ENCODE measurements at regions not wholly inside any gene's neighbourhood (a gene's known extent, or its start where the extent isn't known, plus 50 kb on each side); places are given as distances from the start of the nearest gene placed in this dataset.

GRCh38 chr1:221812905-221813597 is 71.2 kb upstream of the DUSP10 start:
- ATAC-seq (no peak), DNase-seq (ENCODE audit: low spot score) (no peak)
- Mint-ChIP-seq H3K9me3 (peaks cover 6% of the 10 kb centered on the region), H3K4me3 (no peak overlapping the region), H3K27ac (no peak overlapping the region), H3K4me1 (peaks cover 16% of the 10 kb centered on the region), H3K36me3 (no peaks in the 10 kb centered on the region), H3K27me3 (ENCODE audit: low read depth) (no peaks in the 10 kb centered on the region)
- ChIA-PET CTCF (no interaction called here), POLR2A (no interaction called here)
- TF ChIP-seq NR3C1 (CRISPR knock-in tag; conservative IDR thresholded peaks at IDR 0.05; ENCODE audit: low read depth) (no peak), RELA (CRISPR knock-in tag; IDR thresholded peaks at IDR 0.05; ENCODE audit: borderline replicate concordance) (no peak), ZNF263 (CRISPR knock-in tag; IDR thresholded peaks at IDR 0.05; ENCODE audit: low read depth) (no peak), ZNF138 (CRISPR knock-in tag; conservative IDR thresholded peaks at IDR 0.05) (no peak), ATF3 (CRISPR knock-in tag; conservative IDR thresholded peaks at IDR 0.05) (no peak), NFATC4 (CRISPR knock-in tag; IDR thresholded peaks at IDR 0.05) (no peak), MYBL2 (CRISPR knock-in tag; IDR thresholded peaks at IDR 0.05) (no peak), ZNF425 (CRISPR knock-in tag; conservative IDR thresholded peaks at IDR 0.05) (no peak), E2F5 (CRISPR knock-in tag; IDR thresholded peaks at IDR 0.05) (no peak), PRDM15 (CRISPR knock-in tag; IDR thresholded peaks at IDR 0.05) (no peak), OVOL2 (CRISPR knock-in tag; IDR thresholded peaks at IDR 0.05; ENCODE audit: borderline replicate concordance) (no peak), JAZF1 (CRISPR knock-in tag; IDR thresholded peaks at IDR 0.05) (no peak)

GRCh38 chr1:221812088-221812752 is 70.3 kb upstream of the DUSP10 start:
- DNase-seq (ENCODE audit: low spot score) (no peak), ATAC-seq (no peak)
- CTCF ChIA-PET: no interaction called here
- H3K27me3 Mint-ChIP-seq (ENCODE audit: low read depth): no peaks in the 10 kb centered on the region
- POLR2A ChIA-PET: no interaction called here
- no peak overlapping the region for H3K27ac Mint-ChIP-seq
- no peak overlapping the region for H3K4me3 Mint-ChIP-seq
- H3K9me3 Mint-ChIP-seq: peaks cover 6% of the 10 kb centered on the region
- H3K4me1 Mint-ChIP-seq: peaks cover 11% of the 10 kb centered on the region
- no peaks in the 10 kb centered on the region for H3K36me3 Mint-ChIP-seq
- TF ChIP-seq FOXJ3 (CRISPR knock-in tag; IDR thresholded peaks at IDR 0.05; ENCODE audit: borderline replicate concordance): no peak
- TF ChIP-seq ETV6 (CRISPR knock-in tag; IDR thresholded peaks at IDR 0.05): no peak
- no peak for TF ChIP-seq JAZF1 (CRISPR knock-in tag; IDR thresholded peaks at IDR 0.05)
- TF ChIP-seq STAT6 (CRISPR knock-in tag; conservative IDR thresholded peaks at IDR 0.05; ENCODE audit: low read depth): no peak
- no peak for TF ChIP-seq GRHL2 (CRISPR knock-in tag; IDR thresholded peaks at IDR 0.05; ENCODE audit: insufficient replicate concordance, severe bottlenecking)
- TF ChIP-seq FOXP1 (CRISPR knock-in tag; IDR thresholded peaks at IDR 0.05; ENCODE audit: borderline replicate concordance): no peak
- TF ChIP-seq RORB (CRISPR knock-in tag; IDR thresholded peaks at IDR 0.05): no peak
- no peak for TF ChIP-seq ATF6 (CRISPR knock-in tag; IDR thresholded peaks at IDR 0.05)
- TF ChIP-seq ZNF396 (CRISPR knock-in tag; IDR thresholded peaks at IDR 0.05; ENCODE audit: borderline replicate concordance): no peak

Data from WTC11 (cell line).